ENCODE measurements at regions not wholly inside any gene's neighbourhood (a gene's known extent, or its start where the extent isn't known, plus 50 kb on each side); places are given as distances from the start of the nearest gene placed in this dataset.
A peak's percentile ranks its signal among the peaks of the same experiment; 100 is the strongest.

DNA sequence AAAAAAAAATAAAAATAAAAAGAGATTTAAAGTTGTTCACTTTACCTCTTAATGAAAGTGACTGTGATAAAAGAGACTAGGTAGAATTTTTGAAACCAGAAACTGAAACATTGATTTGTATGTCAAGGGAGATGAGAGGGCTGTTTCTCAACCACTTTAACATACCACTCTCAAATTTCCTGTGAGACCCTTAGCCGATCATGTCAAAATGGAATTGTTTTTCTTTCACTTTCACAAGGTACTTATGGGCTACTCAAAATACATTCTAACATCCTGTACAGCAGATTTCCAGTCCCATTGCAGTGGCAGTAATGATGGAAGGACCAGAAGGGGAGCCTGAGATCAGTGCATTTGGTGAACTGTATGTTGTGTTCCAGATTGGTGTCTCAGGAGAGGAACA is 261.2 kb downstream of the PPP1R3A start:
- TF ChIP-seq POLR2AphosphoS5 (IDR thresholded peaks at IDR 0.05) (no peak), POLR2A (IDR thresholded peaks at IDR 0.05) (no peak), EP300 (IDR thresholded peaks at IDR 0.05) (no peak)
- TF ChIP-seq, protein P1, sequence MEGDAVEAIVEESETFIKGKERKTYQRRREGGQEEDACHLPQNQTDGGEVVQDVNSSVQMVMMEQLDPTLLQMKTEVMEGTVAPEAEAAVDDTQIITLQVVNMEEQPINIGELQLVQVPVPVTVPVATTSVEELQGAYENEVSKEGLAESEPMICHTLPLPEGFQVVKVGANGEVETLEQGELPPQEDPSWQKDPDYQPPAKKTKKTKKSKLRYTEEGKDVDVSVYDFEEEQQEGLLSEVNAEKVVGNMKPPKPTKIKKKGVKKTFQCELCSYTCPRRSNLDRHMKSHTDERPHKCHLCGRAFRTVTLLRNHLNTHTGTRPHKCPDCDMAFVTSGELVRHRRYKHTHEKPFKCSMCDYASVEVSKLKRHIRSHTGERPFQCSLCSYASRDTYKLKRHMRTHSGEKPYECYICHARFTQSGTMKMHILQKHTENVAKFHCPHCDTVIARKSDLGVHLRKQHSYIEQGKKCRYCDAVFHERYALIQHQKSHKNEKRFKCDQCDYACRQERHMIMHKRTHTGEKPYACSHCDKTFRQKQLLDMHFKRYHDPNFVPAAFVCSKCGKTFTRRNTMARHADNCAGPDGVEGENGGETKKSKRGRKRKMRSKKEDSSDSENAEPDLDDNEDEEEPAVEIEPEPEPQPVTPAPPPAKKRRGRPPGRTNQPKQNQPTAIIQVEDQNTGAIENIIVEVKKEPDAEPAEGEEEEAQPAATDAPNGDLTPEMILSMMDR (IDR thresholded peaks at IDR 0.05), result no peak
- Histone ChIP-seq H3K27me3 (no peaks in the 10 kb centered on the region), H3K36me3 (no peaks in the 10 kb centered on the region), H3K4me1 (peaks cover 0 to 4% (median 2%) of the 10 kb centered on the region in 4 donors), H3K4me3 (no peak overlapping the region), H3K27ac (no peak overlapping the region), H3K9me3 (no peaks in the 10 kb centered on the region)
- no peak for DNase-seq
- WGBS, 2 donors, result 29% methylated on average over 1 of the region's 1 CpG
- intact Hi-C loops (cut with DNase I), result no loop called here

DNA sequence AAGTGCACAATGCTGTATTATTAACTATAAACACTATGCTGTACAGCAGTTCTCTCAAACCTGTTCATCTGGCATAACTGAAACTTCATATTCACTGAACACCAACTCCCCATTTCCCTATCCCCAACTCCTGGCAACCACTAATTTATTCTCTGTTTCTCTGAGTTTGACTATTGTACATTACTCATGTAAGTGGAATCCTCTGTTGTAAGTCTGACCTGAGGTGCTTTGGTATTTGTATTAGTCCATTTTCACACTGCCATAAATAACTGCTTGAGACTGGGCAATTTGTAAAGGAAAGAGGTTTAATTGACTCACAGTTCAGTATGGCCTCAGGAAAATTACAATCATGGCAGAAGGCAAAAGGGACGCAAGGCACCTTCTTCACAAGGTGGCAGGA is 266.3 kb downstream of the PPP1R3A start:
- no peaks in the 10 kb centered on the region for H3K27me3 ChIP-seq
- no peaks in the 10 kb centered on the region for H3K9me3 ChIP-seq
- H3K36me3 ChIP-seq, result no peaks in the 10 kb centered on the region
- intact Hi-C loops (cut with DNase I), result no loop called here
- H3K4me3 ChIP-seq, result no peak overlapping the region
- peaks cover 0 to 12% (median 4%) of the 10 kb centered on the region in 4 donors for H3K4me1 ChIP-seq
- WGBS, 2 donors, result 88 to 90% methylated on average over 1 of the region's 1 CpG
- H3K27ac ChIP-seq, result no peak overlapping the region
- DNase-seq, result no peak
- TF ChIP-seq, protein P1 (IDR thresholded peaks at IDR 0.05), result no peak
- TF ChIP-seq POLR2AphosphoS5 (IDR thresholded peaks at IDR 0.05) (no peak), EP300 (IDR thresholded peaks at IDR 0.05) (no peak), POLR2A (IDR thresholded peaks at IDR 0.05) (no peak)

DNA sequence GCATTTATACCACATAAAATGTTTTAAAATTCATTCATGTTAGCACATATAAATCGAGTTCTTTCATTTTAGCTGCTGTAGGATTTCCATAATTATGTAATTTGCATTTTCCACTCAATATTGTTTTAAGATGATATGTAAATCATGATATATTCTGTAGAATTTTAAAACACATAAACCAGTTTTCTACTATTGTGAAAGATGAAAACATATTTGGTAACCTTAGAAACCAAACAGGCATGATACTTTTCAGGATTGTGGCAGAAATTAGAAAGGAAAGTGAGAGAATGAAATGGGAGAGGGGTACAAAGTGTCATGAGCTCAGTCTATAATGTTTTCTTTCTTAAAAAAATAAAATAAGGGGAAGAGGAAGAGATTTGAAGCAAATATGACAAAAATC is 269.3 kb downstream of the PPP1R3A start:
- no peak for DNase-seq
- H3K4me1 ChIP-seq, result peaks cover 0 to 20% (median 7%) of the 10 kb centered on the region in 4 donors
- H3K27ac ChIP-seq, result no peak overlapping the region
- TF ChIP-seq POLR2AphosphoS5 (IDR thresholded peaks at IDR 0.05) (no peak), EP300 (IDR thresholded peaks at IDR 0.05) (no peak), POLR2A (IDR thresholded peaks at IDR 0.05) (no peak)
- TF ChIP-seq, protein P1 (IDR thresholded peaks at IDR 0.05), result no peak
- WGBS, 2 donors, result 64 to 80% methylated on average over 1 of the region's 1 CpG
- H3K27me3 ChIP-seq, result no peaks in the 10 kb centered on the region
- H3K9me3 ChIP-seq, result no peaks in the 10 kb centered on the region
- H3K4me3 ChIP-seq, result no peak overlapping the region
- H3K36me3 ChIP-seq, result no peaks in the 10 kb centered on the region
- intact Hi-C loops (cut with DNase I), result no loop called here

DNA sequence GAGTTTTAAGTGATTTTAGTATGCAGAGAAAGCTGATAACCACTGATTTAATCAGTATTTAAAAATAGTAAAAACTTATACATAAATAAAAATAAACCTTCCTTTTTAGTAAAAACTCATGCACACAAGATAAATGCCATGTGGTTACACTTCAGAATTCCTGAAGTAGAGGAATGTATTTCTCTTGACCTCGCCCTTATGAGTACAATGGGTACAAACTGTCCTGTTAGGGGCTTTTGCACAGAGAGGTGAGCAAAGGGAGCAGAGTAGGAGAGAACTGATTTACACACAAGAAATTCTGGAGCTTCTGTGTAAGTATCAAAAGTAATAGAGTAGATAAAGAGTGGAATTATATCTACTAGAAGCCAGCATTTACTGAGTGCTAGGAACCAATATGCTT is 279.6 kb downstream of the PPP1R3A start:
- Histone ChIP-seq H3K4me1 (peaks cover 0 to 14% (median 2%) of the 10 kb centered on the region in 4 donors), H3K36me3 (no peaks in the 10 kb centered on the region), H3K27ac (no peak overlapping the region), H3K9me3 (no peaks in the 10 kb centered on the region), H3K27me3 (no peaks in the 10 kb centered on the region), H3K4me3 (no peak overlapping the region)
- intact Hi-C loops (cut with DNase I), result no loop called here
- WGBS, 2 donors, result 36 to 73% methylated on average over 1 of the region's 1 CpG
- TF ChIP-seq EP300 (IDR thresholded peaks at IDR 0.05), result no peak
- TF ChIP-seq, protein P1 (IDR thresholded peaks at IDR 0.05), result no peak
- no peak for TF ChIP-seq POLR2A (IDR thresholded peaks at IDR 0.05)
- DNase-seq, result no peak

DNA sequence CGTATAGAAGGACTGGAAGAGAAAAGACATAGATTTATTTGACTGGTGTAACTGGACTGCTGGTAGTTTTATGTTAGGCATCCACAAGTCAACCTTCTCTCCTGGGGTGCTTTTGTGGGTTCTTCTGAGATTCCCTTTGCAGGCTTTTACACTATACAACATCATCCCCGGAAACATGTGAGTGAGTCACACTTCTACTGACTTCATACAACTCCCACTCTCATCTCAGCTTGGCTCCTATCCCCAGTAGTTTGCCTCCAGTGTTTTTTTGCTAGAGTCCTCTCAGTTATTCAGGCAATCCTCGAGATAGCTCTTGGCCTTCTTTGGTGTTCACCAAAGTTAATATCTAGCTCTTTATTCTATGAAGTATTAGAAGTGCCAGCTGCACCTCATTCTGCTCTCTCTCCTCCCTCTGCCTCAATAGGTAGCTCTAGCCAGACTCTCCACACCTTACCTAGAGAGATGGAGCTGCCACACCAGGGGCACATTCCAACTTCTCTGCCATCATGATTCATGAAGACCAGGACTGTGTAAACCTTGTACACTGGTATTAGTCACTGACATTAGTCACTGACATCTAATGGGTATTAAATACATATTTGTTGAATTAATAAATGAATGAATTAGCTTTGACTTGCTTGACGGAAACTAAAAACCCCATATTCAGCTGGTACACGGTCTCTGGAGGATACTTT is 281.9 kb downstream of the PPP1R3A start:
- TF ChIP-seq EP300 (IDR thresholded peaks at IDR 0.05), result no peak
- TF ChIP-seq POLR2AphosphoS5 (IDR thresholded peaks at IDR 0.05), result no peak
- no peaks in the 10 kb centered on the region for H3K27me3 ChIP-seq
- no peak for DNase-seq
- H3K27ac ChIP-seq, result peak overlapping the region in 1 of 4 donors; percentile 17
- H3K9me3 ChIP-seq, result no peaks in the 10 kb centered on the region
- no peak overlapping the region for H3K4me3 ChIP-seq
- whole genome bisulfite sequencing, 2 donors, result 59 to 74% methylated on average over 5 of the region's 5 CpGs
- no peaks in the 10 kb centered on the region for H3K36me3 ChIP-seq
- intact Hi-C loops (cut with DNase I), result no loop called here
- H3K4me1 ChIP-seq, result peaks cover 0 to 14% (median 2%) of the 10 kb centered on the region in 4 donors
